HL-60 (cell line): ENCODE measurements at regions not wholly inside any gene's neighbourhood (a gene's known extent, or its start where the extent isn't known, plus 50 kb on each side); places are given as distances from the start of the nearest gene placed in this dataset.

Experiments
- POLR2AphosphoS5 ChIP-seq: IDR thresholded peaks from 2 replicates; pipeline ENCODE4 v1.6.1; 2012; ENCODE audit warnings: low read depth
- REST ChIP-seq: IDR thresholded peaks from 2 replicates; pipeline ENCODE4 v1.6.1; 2012; ENCODE audit warnings: low read depth; ENCODE audit not compliant: insufficient replicate concordance
- TF ChIP-seq, protein P1 (sequence below): IDR thresholded peaks from one replicate; pipeline ENCODE4 v1.5.1; 2011; ENCODE audit warnings: low read length, control low read depth, inconsistent platforms; ENCODE audit not compliant: insufficient read depth

DNA sequence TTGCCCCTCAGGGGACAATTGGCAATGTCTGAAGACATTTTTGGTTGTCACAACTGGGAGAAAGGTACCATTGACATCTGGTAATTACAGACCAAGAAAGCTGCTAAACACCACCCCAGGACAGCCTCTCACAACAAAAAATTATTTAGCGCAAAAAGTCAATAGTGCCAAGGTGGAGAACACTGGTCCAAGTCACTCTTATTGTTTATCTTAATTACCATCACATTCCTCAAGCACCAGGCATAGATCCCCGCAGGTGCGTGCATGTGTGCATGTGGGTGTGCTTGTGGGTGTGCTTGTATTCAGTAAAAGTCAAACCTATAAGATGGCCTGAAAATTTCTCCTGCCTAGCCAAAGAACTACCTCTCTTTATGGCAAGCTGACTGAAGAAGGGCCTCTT lies 74.9 kb upstream of the WDR75 start:
- no peak for TF ChIP-seq POLR2AphosphoS5
- TF ChIP-seq, protein P1, sequence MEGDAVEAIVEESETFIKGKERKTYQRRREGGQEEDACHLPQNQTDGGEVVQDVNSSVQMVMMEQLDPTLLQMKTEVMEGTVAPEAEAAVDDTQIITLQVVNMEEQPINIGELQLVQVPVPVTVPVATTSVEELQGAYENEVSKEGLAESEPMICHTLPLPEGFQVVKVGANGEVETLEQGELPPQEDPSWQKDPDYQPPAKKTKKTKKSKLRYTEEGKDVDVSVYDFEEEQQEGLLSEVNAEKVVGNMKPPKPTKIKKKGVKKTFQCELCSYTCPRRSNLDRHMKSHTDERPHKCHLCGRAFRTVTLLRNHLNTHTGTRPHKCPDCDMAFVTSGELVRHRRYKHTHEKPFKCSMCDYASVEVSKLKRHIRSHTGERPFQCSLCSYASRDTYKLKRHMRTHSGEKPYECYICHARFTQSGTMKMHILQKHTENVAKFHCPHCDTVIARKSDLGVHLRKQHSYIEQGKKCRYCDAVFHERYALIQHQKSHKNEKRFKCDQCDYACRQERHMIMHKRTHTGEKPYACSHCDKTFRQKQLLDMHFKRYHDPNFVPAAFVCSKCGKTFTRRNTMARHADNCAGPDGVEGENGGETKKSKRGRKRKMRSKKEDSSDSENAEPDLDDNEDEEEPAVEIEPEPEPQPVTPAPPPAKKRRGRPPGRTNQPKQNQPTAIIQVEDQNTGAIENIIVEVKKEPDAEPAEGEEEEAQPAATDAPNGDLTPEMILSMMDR, result no peak
- no peak for TF ChIP-seq REST
